Neural cell (in vitro differentiated cells): ENCODE measurements at regions not wholly inside any gene's neighbourhood (a gene's known extent, or its start where the extent isn't known, plus 50 kb on each side); places are given as distances from the start of the nearest gene placed in this dataset.

Experiments used
- H2AFZ ChIP-seq: fragments of 200-600, 300-800 bp; sonication (generic), shearing (Covaris generic); 2 replicates; pipeline ENCODE4 v1.6.0; 2014; ENCODE audit warnings: low read depth, mild to moderate bottlenecking, antibody characterized with exemption, low read length, moderate library complexity
- H3F3A ChIP-seq: fragments of 200-600 bp; shearing (Covaris generic); 2 replicates; pipeline ENCODE4 v1.6.1; 2016; ENCODE audit warnings: mild to moderate bottlenecking, moderate library complexity, mixed read lengths, antibody characterized with exemption, low read length; ENCODE audit not compliant: insufficient read depth, poor library complexity, severe bottlenecking
- H3K27ac ChIP-seq: fragments of 200-600, 300-800 bp; sonication (generic), shearing (Covaris generic); 2 replicates; pipeline ENCODE4 v1.5.1; 2014; ENCODE audit warnings: mild to moderate bottlenecking, low read length, moderate library complexity
- H3K27me3 ChIP-seq: fragments of 300-800, 200-600 bp; sonication (generic), shearing (Covaris generic); 2 replicates; pipeline ENCODE4 v1.6.0; 2014; ENCODE audit warnings: mild to moderate bottlenecking, low read depth, low read length, moderate library complexity; ENCODE audit not compliant: insufficient read depth
- H3K36me3 ChIP-seq: fragments of 300-800, 200-600 bp; sonication (generic), shearing (Covaris generic); 2 replicates; pipeline ENCODE4 v1.5.1; 2014; ENCODE audit warnings: mild to moderate bottlenecking, antibody characterized with exemption, low read length, moderate library complexity; ENCODE audit not compliant: insufficient read depth
- H3K4me2 ChIP-seq: fragments of 300-800, 200-600 bp; sonication (generic), shearing (Covaris generic); 2 replicates; pipeline ENCODE4 v1.6.0; 2014; ENCODE audit warnings: mild to moderate bottlenecking, low read length
- H3K4me3 ChIP-seq: fragments of 300-800, 200-600 bp; sonication (generic), shearing (Covaris generic); 2 replicates; pipeline ENCODE4 v1.5.1; 2014; ENCODE audit warnings: mild to moderate bottlenecking, low read length, moderate library complexity
- H3K79me2 ChIP-seq: fragments of 200-600 bp; shearing (Covaris generic); replicated peaks from 2 replicates; pipeline ENCODE4 v1.6.0; 2014; ENCODE audit warnings: mild to moderate bottlenecking, low read length, moderate library complexity; ENCODE audit not compliant: insufficient read depth
- H3K9ac ChIP-seq: fragments of 300-800, 200-600 bp; sonication (generic), shearing (Covaris generic); 2 replicates; pipeline ENCODE4 v1.6.1; 2016; ENCODE audit warnings: mild to moderate bottlenecking, low read length, mixed read lengths
- H3K9me2 ChIP-seq: fragments of 200-600 bp; shearing (Covaris generic); 2 replicates; pipeline ENCODE4 v1.6.1; 2016; ENCODE audit warnings: mild to moderate bottlenecking, low read length, mixed read lengths; ENCODE audit not compliant: insufficient read depth
- H3K9me3 ChIP-seq: fragments of 200-600, 300-800 bp; sonication (generic), shearing (Covaris generic); 2 replicates; pipeline ENCODE4 v1.6.1; 2016; ENCODE audit warnings: mild to moderate bottlenecking, mixed run types, low read length, moderate library complexity, mixed read lengths
- H4K20me1 ChIP-seq: fragments of 200-600 bp; shearing (Covaris generic); 2 replicates; pipeline ENCODE4 v1.6.1; 2016; ENCODE audit warnings: mild to moderate bottlenecking, mixed run types; ENCODE audit not compliant: insufficient read depth
- EP300 ChIP-seq: fragments of 450-650 bp; conservative IDR thresholded peaks from 2 replicates; pipeline ENCODE4 v1.6.1; 2014; ENCODE audit warnings: antibody characterized with exemption, mild to moderate bottlenecking, moderate library complexity; ENCODE audit not compliant: poor library complexity, severe bottlenecking
- EZH2 ChIP-seq: fragments of 200-600, 300-800 bp; shearing (Covaris generic), sonication (generic); IDR thresholded peaks from 2 replicates; pipeline ENCODE4 v1.6.1; 2014; ENCODE audit warnings: antibody characterized with exemption, low read length, borderline replicate concordance, mild to moderate bottlenecking; ENCODE audit not compliant: insufficient read depth, poor library complexity, severe bottlenecking
- MXI1 ChIP-seq: fragments of 450-650 bp; conservative IDR thresholded peaks from 2 replicates; pipeline ENCODE4 v1.6.1; 2014; ENCODE audit warnings: antibody characterized with exemption, mild to moderate bottlenecking; ENCODE audit not compliant: poor library complexity, severe bottlenecking
- POLR2AphosphoS5 ChIP-seq: IDR thresholded peaks from 2 replicates; pipeline ENCODE4 v1.6.1; 2012
- RAD21 ChIP-seq: fragments of 450-650 bp; conservative IDR thresholded peaks from 2 replicates; pipeline ENCODE4 v1.6.1; 2014; ENCODE audit warnings: antibody characterized with exemption, mild to moderate bottlenecking, moderate library complexity
- SMC3 ChIP-seq: fragments of 450-650 bp; conservative IDR thresholded peaks from 2 replicates; pipeline ENCODE4 v1.6.1; 2014; ENCODE audit warnings: antibody characterized with exemption, mild to moderate bottlenecking, moderate library complexity; ENCODE audit not compliant: poor library complexity
- TAF1 ChIP-seq: IDR thresholded peaks from 2 replicates; pipeline ENCODE4 v1.6.1; 2012; ENCODE audit warnings: low read depth
- TF ChIP-seq, protein P1 (sequence below): IDR thresholded peaks from 2 replicates; pipeline ENCODE4 v1.6.1; 2012; ENCODE audit warnings: borderline replicate concordance
- TF ChIP-seq, protein P2 (sequence below): fragments of 450-650 bp; IDR thresholded peaks from 2 replicates; pipeline ENCODE4 v1.5.1; 2014; ENCODE audit warnings: antibody characterized with exemption, mild to moderate bottlenecking, moderate library complexity; ENCODE audit not compliant: poor library complexity, severe bottlenecking

DNA sequence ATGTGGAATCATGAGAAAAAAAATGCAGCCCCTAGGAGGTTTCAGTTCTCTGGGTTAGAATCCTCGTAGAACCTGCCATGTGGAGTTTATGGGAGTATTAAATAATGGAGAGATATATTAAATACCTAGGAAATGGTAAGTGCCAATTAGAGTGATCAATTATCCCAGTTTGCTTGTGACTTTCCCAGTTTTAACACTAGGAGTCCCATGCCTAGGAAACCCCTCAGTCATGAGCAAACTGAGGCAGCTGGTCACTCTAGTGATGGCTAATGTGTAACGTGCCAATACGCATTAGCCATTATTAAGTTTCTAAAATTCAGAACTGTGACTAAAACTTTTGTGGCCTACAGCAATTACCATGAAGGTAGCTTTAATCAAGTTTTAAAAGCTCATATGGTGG lies 720.6 kb downstream of the TAF11L14 start:
- no peak overlapping the region for H3K4me2 ChIP-seq
- no peak overlapping the region for H3K27ac ChIP-seq
- TF ChIP-seq, protein P1, sequence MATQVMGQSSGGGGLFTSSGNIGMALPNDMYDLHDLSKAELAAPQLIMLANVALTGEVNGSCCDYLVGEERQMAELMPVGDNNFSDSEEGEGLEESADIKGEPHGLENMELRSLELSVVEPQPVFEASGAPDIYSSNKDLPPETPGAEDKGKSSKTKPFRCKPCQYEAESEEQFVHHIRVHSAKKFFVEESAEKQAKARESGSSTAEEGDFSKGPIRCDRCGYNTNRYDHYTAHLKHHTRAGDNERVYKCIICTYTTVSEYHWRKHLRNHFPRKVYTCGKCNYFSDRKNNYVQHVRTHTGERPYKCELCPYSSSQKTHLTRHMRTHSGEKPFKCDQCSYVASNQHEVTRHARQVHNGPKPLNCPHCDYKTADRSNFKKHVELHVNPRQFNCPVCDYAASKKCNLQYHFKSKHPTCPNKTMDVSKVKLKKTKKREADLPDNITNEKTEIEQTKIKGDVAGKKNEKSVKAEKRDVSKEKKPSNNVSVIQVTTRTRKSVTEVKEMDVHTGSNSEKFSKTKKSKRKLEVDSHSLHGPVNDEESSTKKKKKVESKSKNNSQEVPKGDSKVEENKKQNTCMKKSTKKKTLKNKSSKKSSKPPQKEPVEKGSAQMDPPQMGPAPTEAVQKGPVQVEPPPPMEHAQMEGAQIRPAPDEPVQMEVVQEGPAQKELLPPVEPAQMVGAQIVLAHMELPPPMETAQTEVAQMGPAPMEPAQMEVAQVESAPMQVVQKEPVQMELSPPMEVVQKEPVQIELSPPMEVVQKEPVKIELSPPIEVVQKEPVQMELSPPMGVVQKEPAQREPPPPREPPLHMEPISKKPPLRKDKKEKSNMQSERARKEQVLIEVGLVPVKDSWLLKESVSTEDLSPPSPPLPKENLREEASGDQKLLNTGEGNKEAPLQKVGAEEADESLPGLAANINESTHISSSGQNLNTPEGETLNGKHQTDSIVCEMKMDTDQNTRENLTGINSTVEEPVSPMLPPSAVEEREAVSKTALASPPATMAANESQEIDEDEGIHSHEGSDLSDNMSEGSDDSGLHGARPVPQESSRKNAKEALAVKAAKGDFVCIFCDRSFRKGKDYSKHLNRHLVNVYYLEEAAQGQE, result no peak
- no peaks in the 10 kb centered on the region for H3K79me2 ChIP-seq
- H3K27me3 ChIP-seq, result no peaks in the 10 kb centered on the region
- no peaks in the 10 kb centered on the region for H3K9me3 ChIP-seq
- no peaks in the 10 kb centered on the region for H3F3A ChIP-seq
- no peak overlapping the region for H2AFZ ChIP-seq
- H3K4me3 ChIP-seq, result no peak overlapping the region
- H3K9me2 ChIP-seq, result no peaks in the 10 kb centered on the region
- H3K9ac ChIP-seq, result no peak overlapping the region
- H3K36me3 ChIP-seq, result no peaks in the 10 kb centered on the region
- H4K20me1 ChIP-seq, result no peaks in the 10 kb centered on the region

DNA sequence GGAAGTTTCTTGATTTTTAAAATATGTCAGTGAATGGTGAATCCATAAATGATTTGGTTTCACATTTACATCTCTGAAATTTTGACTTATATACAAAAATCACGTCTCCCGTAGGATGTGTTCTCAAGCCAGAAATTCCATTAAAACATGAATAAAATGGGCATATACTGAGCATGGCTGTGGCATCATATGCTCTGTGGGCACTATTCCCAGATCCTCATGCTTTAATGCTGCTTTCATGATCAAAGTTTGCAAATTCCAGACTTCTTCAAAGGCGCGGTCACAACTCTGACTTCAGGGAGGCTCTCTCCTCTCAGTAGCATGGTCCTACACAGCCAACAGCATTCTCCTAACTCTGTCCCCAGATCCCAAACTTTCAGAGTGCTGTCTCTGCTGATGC lies 723.2 kb downstream of the TAF11L14 start:
- Histone ChIP-seq H3K9me3 (no peaks in the 10 kb centered on the region), H3K79me2 (no peaks in the 10 kb centered on the region), H3K27ac (no peak overlapping the region), H3K9me2 (no peaks in the 10 kb centered on the region), H4K20me1 (no peaks in the 10 kb centered on the region), H3F3A (no peaks in the 10 kb centered on the region), H3K4me3 (no peak overlapping the region), H3K27me3 (no peaks in the 10 kb centered on the region), H3K9ac (no peak overlapping the region), H3K36me3 (no peaks in the 10 kb centered on the region), H2AFZ (no peak overlapping the region), H3K4me2 (no peak overlapping the region)
- TF ChIP-seq SMC3 (no peak), TAF1 (no peak), EP300 (no peak), POLR2AphosphoS5 (no peak), MXI1 (no peak), RAD21 (no peak), EZH2 (no peak)
- TF ChIP-seq, protein P2, sequence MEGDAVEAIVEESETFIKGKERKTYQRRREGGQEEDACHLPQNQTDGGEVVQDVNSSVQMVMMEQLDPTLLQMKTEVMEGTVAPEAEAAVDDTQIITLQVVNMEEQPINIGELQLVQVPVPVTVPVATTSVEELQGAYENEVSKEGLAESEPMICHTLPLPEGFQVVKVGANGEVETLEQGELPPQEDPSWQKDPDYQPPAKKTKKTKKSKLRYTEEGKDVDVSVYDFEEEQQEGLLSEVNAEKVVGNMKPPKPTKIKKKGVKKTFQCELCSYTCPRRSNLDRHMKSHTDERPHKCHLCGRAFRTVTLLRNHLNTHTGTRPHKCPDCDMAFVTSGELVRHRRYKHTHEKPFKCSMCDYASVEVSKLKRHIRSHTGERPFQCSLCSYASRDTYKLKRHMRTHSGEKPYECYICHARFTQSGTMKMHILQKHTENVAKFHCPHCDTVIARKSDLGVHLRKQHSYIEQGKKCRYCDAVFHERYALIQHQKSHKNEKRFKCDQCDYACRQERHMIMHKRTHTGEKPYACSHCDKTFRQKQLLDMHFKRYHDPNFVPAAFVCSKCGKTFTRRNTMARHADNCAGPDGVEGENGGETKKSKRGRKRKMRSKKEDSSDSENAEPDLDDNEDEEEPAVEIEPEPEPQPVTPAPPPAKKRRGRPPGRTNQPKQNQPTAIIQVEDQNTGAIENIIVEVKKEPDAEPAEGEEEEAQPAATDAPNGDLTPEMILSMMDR, result no peak
- TF ChIP-seq, protein P1, result no peak
